ENCODE measurements at regions not wholly inside any gene's neighbourhood (a gene's known extent, or its start where the extent isn't known, plus 50 kb on each side); places are given as distances from the start of the nearest gene placed in this dataset.

GRCh38 chr3:24831221-24831620 lies 336.6 kb upstream of the THRB start:
- H3K4me3 Mint-ChIP-seq (ENCODE audit: unreplicated experiment): no peak overlapping the region

GRCh38 chr3:24832891-24833290 lies 338.2 kb upstream of the THRB start:
- peaks cover 11% of the 10 kb centered on the region for H3K4me1 Mint-ChIP-seq (ENCODE audit: unreplicated experiment)
- DNase-seq (ENCODE audit: extremely low spot score, unreplicated experiment): no peak
- H3K36me3 Mint-ChIP-seq (ENCODE audit: unreplicated experiment): no peaks in the 10 kb centered on the region
- peaks cover 35% of the 10 kb centered on the region for H3K27me3 Mint-ChIP-seq (ENCODE audit: unreplicated experiment)
- no peak overlapping the region for H3K4me3 Mint-ChIP-seq (ENCODE audit: unreplicated experiment)
- no peak for TF ChIP-seq CTCF (IDR thresholded peaks at IDR 0.05)
- no peak overlapping the region for H3K27ac Mint-ChIP-seq (ENCODE audit: unreplicated experiment)
- H3K9me3 Mint-ChIP-seq (ENCODE audit: unreplicated experiment): no peaks in the 10 kb centered on the region

More at GRCh38 chr3:24831221-24831620, 336.6 kb upstream of the THRB start:
- Mint-ChIP-seq H3K27ac (ENCODE audit: unreplicated experiment) (no peak overlapping the region), H3K36me3 (ENCODE audit: unreplicated experiment) (no peaks in the 10 kb centered on the region), H3K27me3 (ENCODE audit: unreplicated experiment) (peaks cover 51% of the 10 kb centered on the region), H3K9me3 (ENCODE audit: unreplicated experiment) (no peaks in the 10 kb centered on the region), H3K4me1 (ENCODE audit: unreplicated experiment) (peaks cover 10% of the 10 kb centered on the region)
- TF ChIP-seq CTCF (IDR thresholded peaks at IDR 0.05): no peak
- DNase-seq (ENCODE audit: extremely low spot score, unreplicated experiment): no peak

- no peaks in the 10 kb centered on the region for H3K9me3 Mint-ChIP-seq (ENCODE audit: unreplicated experiment)
- H3K4me1 Mint-ChIP-seq (ENCODE audit: unreplicated experiment): peaks cover 20% of the 10 kb centered on the region
- H3K27ac Mint-ChIP-seq (ENCODE audit: unreplicated experiment): no peak overlapping the region
- no peaks in the 10 kb centered on the region for H3K36me3 Mint-ChIP-seq (ENCODE audit: unreplicated experiment)
- DNase-seq (ENCODE audit: extremely low spot score, unreplicated experiment): no peak
- H3K4me3 Mint-ChIP-seq (ENCODE audit: unreplicated experiment): no peak overlapping the region
- TF ChIP-seq CTCF (IDR thresholded peaks at IDR 0.05): no peak
- H3K27me3 Mint-ChIP-seq (ENCODE audit: unreplicated experiment): peaks cover 29% of the 10 kb centered on the region
These were observed 339.8 kb upstream of the THRB start for GRCh38 chr3:24834442-24834841.

- no peak overlapping the region for H3K4me3 Mint-ChIP-seq (ENCODE audit: unreplicated experiment)
- H3K36me3 Mint-ChIP-seq (ENCODE audit: unreplicated experiment): no peaks in the 10 kb centered on the region
- TF ChIP-seq CTCF (IDR thresholded peaks at IDR 0.05): no peak
- H3K27me3 Mint-ChIP-seq (ENCODE audit: unreplicated experiment): peaks cover 23% of the 10 kb centered on the region
- H3K9me3 Mint-ChIP-seq (ENCODE audit: unreplicated experiment): no peaks in the 10 kb centered on the region
- peaks cover 13% of the 10 kb centered on the region for H3K4me1 Mint-ChIP-seq (ENCODE audit: unreplicated experiment)
- H3K27ac Mint-ChIP-seq (ENCODE audit: unreplicated experiment): no peak overlapping the region
- DNase-seq (ENCODE audit: extremely low spot score, unreplicated experiment): no peak
These were observed 340.9 kb upstream of the THRB start for GRCh38 chr3:24835510-24835909.

- Mint-ChIP-seq H3K27ac (ENCODE audit: unreplicated experiment) (no peak overlapping the region), H3K36me3 (ENCODE audit: unreplicated experiment) (no peaks in the 10 kb centered on the region), H3K27me3 (ENCODE audit: unreplicated experiment) (peaks cover 12% of the 10 kb centered on the region), H3K4me3 (ENCODE audit: unreplicated experiment) (no peak overlapping the region), H3K4me1 (ENCODE audit: unreplicated experiment) (peaks cover 10% of the 10 kb centered on the region), H3K9me3 (ENCODE audit: unreplicated experiment) (no peaks in the 10 kb centered on the region)
- DNase-seq (ENCODE audit: extremely low spot score, unreplicated experiment): no peak
- TF ChIP-seq CTCF (IDR thresholded peaks at IDR 0.05): no peak
These were observed 343.0 kb upstream of the THRB start for GRCh38 chr3:24837601-24838000.

Measured in osteocyte (in vitro differentiated cells).